Ishikawa (cell line): ENCODE measurements at regions not wholly inside any gene's neighbourhood (a gene's known extent, or its start where the extent isn't known, plus 50 kb on each side); places are given as distances from the start of the nearest gene placed in this dataset.

Experiments
- CEBPB ChIP-seq: IDR thresholded peaks from 2 replicates; pipeline ENCODE4 v1.6.1; 2012
- EP300 ChIP-seq: IDR thresholded peaks from 2 replicates; pipeline ENCODE4 v1.6.1; 2012; ENCODE audit warnings: borderline replicate concordance
- FOXM1 ChIP-seq: IDR thresholded peaks from 2 replicates; pipeline ENCODE4 v1.6.1; 2012; ENCODE audit warnings: low read depth, borderline replicate concordance
- TAF1 ChIP-seq: IDR thresholded peaks from 2 replicates; pipeline ENCODE4 v1.6.1; 2012; ENCODE audit warnings: low read depth, mild to moderate bottlenecking
- TCF12 ChIP-seq: IDR thresholded peaks from 2 replicates; pipeline ENCODE4 v1.6.1; 2012; ENCODE audit warnings: low read depth
- YY1 ChIP-seq: IDR thresholded peaks from 2 replicates; pipeline ENCODE4 v1.6.1; 2012; ENCODE audit warnings: low read depth
- ZBTB7A ChIP-seq: IDR thresholded peaks from 2 replicates; pipeline ENCODE4 v1.6.1; 2012; ENCODE audit warnings: low read depth
- TF ChIP-seq, protein P1 (sequence below): IDR thresholded peaks from 2 replicates; pipeline ENCODE4 v1.6.1; 2012; ENCODE audit warnings: low read depth, mild to moderate bottlenecking
- TF ChIP-seq, protein P2 (sequence below): IDR thresholded peaks from 2 replicates; pipeline ENCODE4 v1.6.1; 2012

DNA sequence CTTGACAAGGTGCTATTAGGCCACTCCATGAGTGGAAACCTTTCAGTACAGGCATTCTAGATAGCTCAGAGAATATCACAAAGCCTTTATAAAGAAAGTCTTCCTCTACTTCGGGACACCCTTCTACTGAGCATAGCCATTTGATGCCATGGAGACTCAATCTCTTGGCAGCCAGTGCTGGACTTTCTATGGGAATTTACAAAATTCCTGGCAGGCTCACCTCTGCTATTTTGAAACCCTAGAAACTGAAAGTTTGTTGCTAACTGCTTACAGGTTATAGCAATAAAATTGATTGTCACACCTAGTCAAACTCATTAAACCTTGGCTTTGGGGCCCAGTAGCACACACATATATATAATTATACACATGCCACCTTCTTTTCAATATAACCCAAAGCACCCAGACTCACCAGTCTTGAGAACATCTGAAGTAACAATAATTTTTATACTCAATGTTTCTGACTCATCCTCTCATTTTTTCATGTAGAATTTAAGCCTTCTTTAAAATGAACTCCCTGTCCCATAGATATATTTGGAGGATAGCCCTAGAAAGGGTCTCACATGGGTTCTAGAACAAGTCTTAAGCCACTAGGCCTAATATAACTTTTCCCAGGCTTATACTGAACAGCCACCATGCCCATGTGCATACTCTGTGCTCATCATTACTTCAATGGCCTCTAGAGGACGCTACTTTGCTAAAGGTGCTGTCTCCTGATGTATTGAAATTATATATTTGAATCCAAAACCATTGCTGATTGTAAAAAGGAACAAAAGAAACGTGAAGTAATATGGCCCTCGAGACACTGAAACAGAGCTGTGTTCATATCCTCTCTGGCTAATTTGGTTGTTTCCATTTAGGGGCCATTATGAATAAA is 368.1 kb upstream of the MARCKS start:
- TF ChIP-seq, protein P1, sequence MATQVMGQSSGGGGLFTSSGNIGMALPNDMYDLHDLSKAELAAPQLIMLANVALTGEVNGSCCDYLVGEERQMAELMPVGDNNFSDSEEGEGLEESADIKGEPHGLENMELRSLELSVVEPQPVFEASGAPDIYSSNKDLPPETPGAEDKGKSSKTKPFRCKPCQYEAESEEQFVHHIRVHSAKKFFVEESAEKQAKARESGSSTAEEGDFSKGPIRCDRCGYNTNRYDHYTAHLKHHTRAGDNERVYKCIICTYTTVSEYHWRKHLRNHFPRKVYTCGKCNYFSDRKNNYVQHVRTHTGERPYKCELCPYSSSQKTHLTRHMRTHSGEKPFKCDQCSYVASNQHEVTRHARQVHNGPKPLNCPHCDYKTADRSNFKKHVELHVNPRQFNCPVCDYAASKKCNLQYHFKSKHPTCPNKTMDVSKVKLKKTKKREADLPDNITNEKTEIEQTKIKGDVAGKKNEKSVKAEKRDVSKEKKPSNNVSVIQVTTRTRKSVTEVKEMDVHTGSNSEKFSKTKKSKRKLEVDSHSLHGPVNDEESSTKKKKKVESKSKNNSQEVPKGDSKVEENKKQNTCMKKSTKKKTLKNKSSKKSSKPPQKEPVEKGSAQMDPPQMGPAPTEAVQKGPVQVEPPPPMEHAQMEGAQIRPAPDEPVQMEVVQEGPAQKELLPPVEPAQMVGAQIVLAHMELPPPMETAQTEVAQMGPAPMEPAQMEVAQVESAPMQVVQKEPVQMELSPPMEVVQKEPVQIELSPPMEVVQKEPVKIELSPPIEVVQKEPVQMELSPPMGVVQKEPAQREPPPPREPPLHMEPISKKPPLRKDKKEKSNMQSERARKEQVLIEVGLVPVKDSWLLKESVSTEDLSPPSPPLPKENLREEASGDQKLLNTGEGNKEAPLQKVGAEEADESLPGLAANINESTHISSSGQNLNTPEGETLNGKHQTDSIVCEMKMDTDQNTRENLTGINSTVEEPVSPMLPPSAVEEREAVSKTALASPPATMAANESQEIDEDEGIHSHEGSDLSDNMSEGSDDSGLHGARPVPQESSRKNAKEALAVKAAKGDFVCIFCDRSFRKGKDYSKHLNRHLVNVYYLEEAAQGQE = no peak
- no peak for TF ChIP-seq TCF12
- no peak for TF ChIP-seq TAF1
- TF ChIP-seq EP300 = no peak
- TF ChIP-seq CEBPB = no peak
- TF ChIP-seq FOXM1 = no peak
- no peak for TF ChIP-seq ZBTB7A
- TF ChIP-seq YY1 = no peak
- TF ChIP-seq, protein P2, sequence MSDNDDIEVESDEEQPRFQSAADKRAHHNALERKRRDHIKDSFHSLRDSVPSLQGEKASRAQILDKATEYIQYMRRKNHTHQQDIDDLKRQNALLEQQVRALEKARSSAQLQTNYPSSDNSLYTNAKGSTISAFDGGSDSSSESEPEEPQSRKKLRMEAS = no peak
